Loucy (cell line): ENCODE measurements at regions not wholly inside any gene's neighbourhood (a gene's known extent, or its start where the extent isn't known, plus 50 kb on each side); places are given as distances from the start of the nearest gene placed in this dataset.

Experiments
- H2AFZ ChIP-seq: fragments of 200-600 bp; sonication (generic); 2 replicates; pipeline ENCODE4 v1.6.0; 2016; ENCODE audit warnings: antibody characterized with exemption, mild to moderate bottlenecking, low read length, moderate library complexity
- H3F3A ChIP-seq: fragments of 200-600 bp; 2 replicates; pipeline ENCODE4 v1.6.0; 2016; ENCODE audit warnings: antibody characterized with exemption, low read depth, mild to moderate bottlenecking
- H3K27me3 ChIP-seq: fragments of 200-600 bp; sonication (generic); 2 replicates; pipeline ENCODE4 v1.6.1; 2014; ENCODE audit warnings: low read length, mild to moderate bottlenecking; ENCODE audit not compliant: insufficient read depth, poor library complexity, severe bottlenecking
- H3K36me3 ChIP-seq: fragments of 200-600 bp; sonication (generic); 2 replicates; pipeline ENCODE4 v1.6.1; 2016; ENCODE audit warnings: low read length; ENCODE audit not compliant: insufficient read depth
- H3K4me1 ChIP-seq: fragments of 200-600 bp; sonication (generic); 2 replicates; pipeline ENCODE4 v1.5.1; 2014; ENCODE audit warnings: low read length, mild to moderate bottlenecking; ENCODE audit not compliant: insufficient read depth, poor library complexity, severe bottlenecking
- H3K4me2 ChIP-seq: fragments of 200-600 bp; sonication (generic); 2 replicates; pipeline ENCODE4 v1.6.0; 2014; ENCODE audit warnings: antibody characterized with exemption, low read length, low read depth, mild to moderate bottlenecking; ENCODE audit not compliant: poor library complexity, severe bottlenecking
- H3K4me3 ChIP-seq: fragments of 200-600 bp; sonication (generic); 2 replicates; pipeline ENCODE4 v1.5.1; 2014; ENCODE audit warnings: low read length, mild to moderate bottlenecking, mixed read lengths; ENCODE audit not compliant: poor library complexity, severe bottlenecking
- H3K79me2 ChIP-seq: fragments of 200-600 bp; sonication (generic); 2 replicates; pipeline ENCODE4 v1.6.1; 2014; ENCODE audit warnings: low read length; ENCODE audit not compliant: insufficient read depth
- H3K9ac ChIP-seq: fragments of 200-600 bp; sonication (generic); 2 replicates; pipeline ENCODE4 v1.6.0; 2014; ENCODE audit warnings: mild to moderate bottlenecking, low read depth, low read length, moderate library complexity; ENCODE audit not compliant: poor library complexity, severe bottlenecking
- H3K9me2 ChIP-seq: fragments of 200-600 bp; sonication (generic); replicated peaks from 2 replicates; pipeline ENCODE4 v1.6.1; 2016; ENCODE audit warnings: low read depth, low read length, mixed read lengths
- H3K9me3 ChIP-seq: fragments of 200-600 bp; sonication (generic); 2 replicates; pipeline ENCODE4 v1.6.1; 2014; ENCODE audit warnings: mild to moderate bottlenecking, antibody characterized with exemption, low read length, low read depth; ENCODE audit not compliant: insufficient read depth
- H4K20me1 ChIP-seq: fragments of 200-600 bp; sonication (generic); 2 replicates; pipeline ENCODE4 v1.6.0; 2014; ENCODE audit warnings: antibody characterized with exemption, low read length, mild to moderate bottlenecking; ENCODE audit not compliant: insufficient read depth, poor library complexity, severe bottlenecking
- CTCF ChIP-seq: fragments of 200-600 bp; sonication (generic); conservative IDR thresholded peaks from 2 replicates; pipeline ENCODE4 v1.5.1; 2014; ENCODE audit warnings: mild to moderate bottlenecking, antibody characterized with exemption, low read length
- EZH2phosphoT487 ChIP-seq: fragments of 200-600 bp; IDR thresholded peaks from 2 replicates; pipeline ENCODE4 v1.6.1; 2018; ENCODE audit warnings: antibody characterized with exemption, mild to moderate bottlenecking, moderate library complexity, borderline replicate concordance

DNA sequence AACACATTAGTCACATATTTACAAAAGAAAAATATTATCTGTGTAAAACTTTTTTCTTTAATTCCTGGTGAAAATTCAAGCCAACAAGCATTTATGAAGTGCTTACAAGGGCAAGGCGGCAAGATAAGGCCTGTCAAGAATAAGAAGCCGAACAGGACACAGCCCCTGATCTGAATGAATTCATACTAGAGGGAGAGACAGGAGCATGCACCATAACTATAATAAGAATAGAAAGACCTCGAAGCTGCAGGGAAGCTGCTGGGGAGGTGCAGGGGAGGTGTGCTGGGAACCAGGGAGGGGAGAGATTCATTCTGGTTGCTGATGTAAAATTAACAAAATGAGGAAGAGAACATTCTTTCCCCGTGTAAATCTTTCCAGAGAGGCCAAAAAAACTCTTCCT is 60.5 kb upstream of the TARDBP start:
- Histone ChIP-seq H3K4me1 (no peaks in the 10 kb centered on the region), H3K79me2 (no peaks in the 10 kb centered on the region), H3K4me2 (no peak overlapping the region), H2AFZ (no peak overlapping the region), H3K27me3 (no peaks in the 10 kb centered on the region), H3F3A (no peaks in the 10 kb centered on the region), H3K4me3 (no peak overlapping the region), H3K9me3 (no peaks in the 10 kb centered on the region), H4K20me1 (no peaks in the 10 kb centered on the region), H3K9me2 (no peaks in the 10 kb centered on the region), H3K9ac (no peak overlapping the region), H3K36me3 (no peaks in the 10 kb centered on the region)
- TF ChIP-seq CTCF (no peak), EZH2phosphoT487 (no peak)

DNA sequence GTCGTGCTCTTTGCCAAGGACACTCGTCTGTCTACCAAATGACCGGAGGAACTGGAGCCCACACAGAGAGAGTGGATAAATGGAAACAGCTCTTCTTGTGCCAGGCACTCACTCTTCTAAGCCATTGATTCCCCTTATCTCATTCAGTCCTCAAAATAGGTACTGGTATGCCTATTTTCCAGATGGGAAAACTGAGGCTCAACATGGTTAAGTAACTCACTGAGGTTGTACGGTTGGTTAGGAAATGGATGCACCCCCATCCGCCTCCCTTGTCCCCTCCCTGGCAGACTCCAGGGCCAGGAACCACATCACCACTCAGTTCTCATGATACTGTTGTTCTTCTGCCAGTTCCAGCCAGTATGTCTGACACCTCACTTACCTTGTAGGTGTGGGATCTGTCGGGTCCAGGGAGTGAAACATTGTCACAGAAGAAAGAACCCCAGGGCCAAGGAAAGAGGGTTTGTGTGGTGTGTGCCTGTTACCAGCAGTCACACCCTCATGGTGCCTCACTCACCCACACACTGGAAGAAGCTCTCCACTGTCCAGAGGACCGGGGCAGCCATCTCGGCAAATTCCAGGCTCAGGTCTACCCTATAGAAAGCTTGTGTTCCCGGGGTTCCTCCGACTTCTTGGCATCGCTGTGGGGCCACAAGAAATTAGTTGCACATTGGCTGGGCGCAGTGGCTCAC is 58.8 kb upstream of the TARDBP start:
- Histone ChIP-seq H2AFZ (no peak overlapping the region), H3K4me3 (no peak overlapping the region), H3K79me2 (no peaks in the 10 kb centered on the region), H4K20me1 (no peaks in the 10 kb centered on the region), H3K4me2 (no peak overlapping the region), H3K4me1 (no peaks in the 10 kb centered on the region), H3K27me3 (no peaks in the 10 kb centered on the region), H3K9me3 (no peaks in the 10 kb centered on the region), H3K36me3 (no peaks in the 10 kb centered on the region), H3K9ac (no peak overlapping the region), H3F3A (no peaks in the 10 kb centered on the region), H3K9me2 (no peaks in the 10 kb centered on the region)
- TF ChIP-seq CTCF = no peak
- no peak for TF ChIP-seq EZH2phosphoT487

- H3K9me2 ChIP-seq = no peaks in the 10 kb centered on the region
- no peaks in the 10 kb centered on the region for H3K79me2 ChIP-seq
- no peaks in the 10 kb centered on the region for H3K9me3 ChIP-seq
- no peaks in the 10 kb centered on the region for H3K4me1 ChIP-seq
- no peaks in the 10 kb centered on the region for H3K27me3 ChIP-seq
- TF ChIP-seq EZH2phosphoT487 (no peak), CTCF (no peak)
- no peaks in the 10 kb centered on the region for H4K20me1 ChIP-seq
- no peaks in the 10 kb centered on the region for H3K36me3 ChIP-seq
- no peak overlapping the region for H3K9ac ChIP-seq
- H3F3A ChIP-seq = no peaks in the 10 kb centered on the region
- no peak overlapping the region for H3K4me2 ChIP-seq
- H2AFZ ChIP-seq = no peak overlapping the region
- H3K4me3 ChIP-seq = no peak overlapping the region
Observed at GRCh38 chr1:10957133-10957532, 55.3 kb upstream of the TARDBP start.
